ENCODE measurements at regions not wholly inside any gene's neighbourhood (a gene's known extent, or its start where the extent isn't known, plus 50 kb on each side); places are given as distances from the start of the nearest gene placed in this dataset.
"Not testable (repeated sequence)": the region's sequence is repeated elsewhere in the genome, so short reads cannot be mapped to it uniquely, and the experiment has no call there.

DNA sequence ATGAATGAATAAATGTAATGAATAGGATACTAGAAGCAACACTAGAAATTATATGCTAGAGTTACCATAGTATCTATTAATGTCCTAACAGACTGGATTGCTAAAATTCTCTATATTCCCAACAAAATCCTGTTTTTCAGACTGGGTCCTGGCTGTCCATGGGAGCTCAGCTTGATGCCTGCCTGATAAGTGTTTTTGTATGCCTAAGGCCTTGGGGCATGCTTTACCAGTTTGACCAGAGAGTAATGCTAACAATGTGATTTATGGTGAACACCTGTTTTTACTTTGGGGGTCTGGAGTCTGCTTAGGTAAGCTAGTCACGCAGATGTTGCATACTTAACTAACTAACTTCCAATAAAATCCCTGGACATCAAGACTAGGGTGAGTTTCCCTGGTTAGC lies 318.8 kb upstream of the DEPDC1 start:
- intact Hi-C loops (cut with DNase I), result no loop called here
- no peaks in the 10 kb centered on the region for H3K36me3 ChIP-seq
- H3K9me3 ChIP-seq, result no peaks in the 10 kb centered on the region
- no peak for DNase-seq
- H3K27me3 ChIP-seq, result no peaks in the 10 kb centered on the region
- H3K27ac ChIP-seq, result no peak overlapping the region
- H3K4me1 ChIP-seq, result no peaks in the 10 kb centered on the region
- TF ChIP-seq POLR2AphosphoS5 (IDR thresholded peaks at IDR 0.05) (no peak), POLR2A (IDR thresholded peaks at IDR 0.05) (no peak), EP300 (IDR thresholded peaks at IDR 0.05) (no peak)
- TF ChIP-seq, protein P1, sequence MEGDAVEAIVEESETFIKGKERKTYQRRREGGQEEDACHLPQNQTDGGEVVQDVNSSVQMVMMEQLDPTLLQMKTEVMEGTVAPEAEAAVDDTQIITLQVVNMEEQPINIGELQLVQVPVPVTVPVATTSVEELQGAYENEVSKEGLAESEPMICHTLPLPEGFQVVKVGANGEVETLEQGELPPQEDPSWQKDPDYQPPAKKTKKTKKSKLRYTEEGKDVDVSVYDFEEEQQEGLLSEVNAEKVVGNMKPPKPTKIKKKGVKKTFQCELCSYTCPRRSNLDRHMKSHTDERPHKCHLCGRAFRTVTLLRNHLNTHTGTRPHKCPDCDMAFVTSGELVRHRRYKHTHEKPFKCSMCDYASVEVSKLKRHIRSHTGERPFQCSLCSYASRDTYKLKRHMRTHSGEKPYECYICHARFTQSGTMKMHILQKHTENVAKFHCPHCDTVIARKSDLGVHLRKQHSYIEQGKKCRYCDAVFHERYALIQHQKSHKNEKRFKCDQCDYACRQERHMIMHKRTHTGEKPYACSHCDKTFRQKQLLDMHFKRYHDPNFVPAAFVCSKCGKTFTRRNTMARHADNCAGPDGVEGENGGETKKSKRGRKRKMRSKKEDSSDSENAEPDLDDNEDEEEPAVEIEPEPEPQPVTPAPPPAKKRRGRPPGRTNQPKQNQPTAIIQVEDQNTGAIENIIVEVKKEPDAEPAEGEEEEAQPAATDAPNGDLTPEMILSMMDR (IDR thresholded peaks at IDR 0.05), result no peak
- 32 to 70% methylated on average over 1 of the region's 1 CpG for WGBS, 2 donors
- H3K4me3 ChIP-seq, result no peak overlapping the region

DNA sequence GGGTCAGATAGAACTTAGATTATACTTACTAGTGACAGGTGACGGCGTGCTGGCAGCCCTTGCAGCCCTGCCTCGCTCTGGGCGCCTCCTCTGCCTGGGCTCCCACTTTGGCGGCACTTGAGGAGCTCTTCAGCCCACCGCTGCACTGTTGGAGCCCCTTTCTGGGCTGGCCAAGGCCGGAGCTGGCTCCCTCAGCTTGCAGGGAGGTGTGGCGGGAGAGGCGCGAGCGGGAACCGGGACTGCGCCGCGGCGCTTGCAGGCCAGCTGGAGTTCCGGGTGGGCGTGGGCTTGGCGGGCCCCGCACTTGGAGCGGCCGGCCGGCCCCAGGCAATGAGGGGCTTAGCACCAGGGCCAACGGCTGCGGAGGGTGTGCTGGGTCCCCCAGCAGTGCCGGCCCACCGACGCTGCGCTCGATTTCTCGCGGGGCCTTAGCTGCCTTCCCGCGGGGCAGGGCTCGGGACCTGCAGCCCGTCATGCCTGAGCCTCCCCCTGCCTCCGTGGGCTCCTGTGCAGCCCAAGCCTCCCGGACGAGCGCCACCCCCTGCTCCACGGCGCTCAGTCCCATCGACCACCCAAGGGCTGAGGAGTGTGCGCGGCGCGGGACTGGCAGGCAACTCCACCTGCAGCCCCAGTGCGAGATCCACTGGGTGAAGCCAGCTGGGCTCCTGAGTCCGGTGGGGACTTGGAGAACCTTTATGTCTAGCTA lies 320.8 kb upstream of the DEPDC1 start:
- H3K9me3 ChIP-seq; H3K27me3 ChIP-seq; H3K27ac ChIP-seq; intact Hi-C loops (cut with DNase I); H3K4me1 ChIP-seq; H3K4me3 ChIP-seq; H3K36me3 ChIP-seq: not testable (repeated sequence)
- peak; percentile 56 for DNase-seq
- WGBS, 2 donors, result 94 to 95% methylated on average over 49 of the region's 49 CpGs

DNA sequence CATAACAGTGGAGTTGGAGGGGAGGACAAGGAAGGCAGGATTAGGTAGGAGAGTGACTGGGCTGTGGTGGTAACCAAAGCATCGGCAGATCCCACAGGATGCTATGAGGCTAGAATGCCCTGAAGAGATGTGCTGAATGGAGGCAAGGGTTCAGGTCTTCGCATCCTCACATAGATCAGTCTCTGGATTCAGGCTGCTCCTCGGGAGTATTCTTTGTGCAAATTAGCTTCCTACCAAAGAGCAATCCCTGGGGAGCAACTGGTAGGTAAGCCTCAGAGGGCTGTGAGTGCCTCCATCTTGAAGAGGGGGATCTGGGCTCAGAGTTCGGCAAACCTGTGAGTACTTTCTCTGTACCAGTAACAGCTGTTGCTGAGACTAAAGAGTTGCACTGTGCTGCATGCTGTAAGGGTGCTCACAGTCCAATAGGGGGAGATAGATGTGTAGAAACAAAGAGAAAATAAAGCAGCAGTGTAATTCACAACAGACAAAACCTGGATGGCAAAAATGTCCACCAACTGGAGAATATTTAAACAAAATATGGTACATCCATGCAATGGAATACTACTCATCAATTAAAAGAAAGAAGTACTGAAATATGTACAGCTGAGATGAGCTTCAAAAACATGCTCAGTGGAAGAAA lies 322.4 kb upstream of the DEPDC1 start:
- Histone ChIP-seq H3K9me3 (no peaks in the 10 kb centered on the region), H3K4me1 (no peaks in the 10 kb centered on the region), H3K4me3 (no peak overlapping the region), H3K36me3 (no peaks in the 10 kb centered on the region), H3K27ac (no peak overlapping the region), H3K27me3 (no peaks in the 10 kb centered on the region)
- 81 to 84% methylated on average over 4 of the region's 4 CpGs for WGBS, 2 donors
- TF ChIP-seq POLR2AphosphoS5 (IDR thresholded peaks at IDR 0.05), result no peak
- TF ChIP-seq POLR2A (IDR thresholded peaks at IDR 0.05), result no peak
- no peak for TF ChIP-seq EP300 (IDR thresholded peaks at IDR 0.05)
- TF ChIP-seq, protein P1 (IDR thresholded peaks at IDR 0.05), result peak in 1 of 4 experiments; percentile 10
- no peak for DNase-seq
- intact Hi-C loops (cut with DNase I), result no loop called here

DNA sequence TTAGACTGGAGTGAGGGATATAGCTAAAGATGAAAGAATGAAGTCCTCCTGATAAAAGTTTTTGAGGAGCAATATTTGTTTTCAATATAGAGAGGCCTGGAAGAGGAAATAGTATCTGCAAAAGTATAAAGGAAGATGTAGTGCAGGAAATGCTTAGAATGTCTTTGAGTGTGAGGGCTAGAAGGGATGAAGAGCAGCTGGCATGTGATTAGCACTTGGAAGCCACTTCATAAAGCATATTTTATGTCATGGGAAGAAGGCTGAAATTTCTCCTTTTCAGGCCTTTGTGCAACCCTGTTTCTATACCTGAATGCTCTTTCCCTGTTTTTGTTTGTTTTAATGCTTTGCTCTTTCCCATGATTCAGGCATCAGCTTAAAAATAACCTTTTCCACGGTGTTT lies 323.3 kb upstream of the DEPDC1 start:
- TF ChIP-seq POLR2AphosphoS5 (IDR thresholded peaks at IDR 0.05) (no peak), POLR2A (IDR thresholded peaks at IDR 0.05) (no peak), EP300 (IDR thresholded peaks at IDR 0.05) (no peak)
- TF ChIP-seq, protein P1 (IDR thresholded peaks at IDR 0.05), result no peak
- no peaks in the 10 kb centered on the region for H3K27me3 ChIP-seq
- WGBS, 2 donors, result 58 to 68% methylated on average over 1 of the region's 1 CpG

DNA sequence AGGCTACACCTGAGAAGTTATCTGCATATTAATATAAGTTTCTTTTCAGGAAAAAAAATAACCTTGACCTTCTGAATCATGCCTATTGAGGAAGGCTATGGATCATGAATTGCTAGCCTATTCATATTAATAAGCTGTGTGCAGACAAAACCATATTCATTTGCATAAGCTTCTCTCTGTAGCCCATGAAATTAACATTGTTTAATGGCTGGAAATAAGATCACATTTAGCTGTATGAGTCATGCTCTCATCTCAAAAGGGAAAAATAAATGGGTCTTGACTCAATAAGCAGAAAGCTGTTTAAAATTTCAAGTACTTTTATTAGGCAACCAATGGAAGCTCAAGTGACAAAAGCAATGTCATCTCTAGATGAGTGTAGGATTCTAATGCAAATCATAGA lies 330.0 kb upstream of the DEPDC1 start:
- TF ChIP-seq, protein P1 (IDR thresholded peaks at IDR 0.05), result no peak
- TF ChIP-seq POLR2AphosphoS5 (IDR thresholded peaks at IDR 0.05) (no peak), POLR2A (IDR thresholded peaks at IDR 0.05) (no peak), EP300 (IDR thresholded peaks at IDR 0.05) (no peak)
- Histone ChIP-seq H3K4me1 (no peaks in the 10 kb centered on the region), H3K9me3 (peaks cover 0 to 3% (median 1%) of the 10 kb centered on the region in 4 donors), H3K27ac (no peak overlapping the region), H3K4me3 (no peak overlapping the region), H3K27me3 (no peaks in the 10 kb centered on the region), H3K36me3 (no peaks in the 10 kb centered on the region)
- intact Hi-C loops (cut with DNase I), result no loop called here
- DNase-seq, result no peak

More for the DNA sequence above, 323.3 kb upstream of the DEPDC1 start:
- no peak for DNase-seq
- no peaks in the 10 kb centered on the region for H3K9me3 ChIP-seq
- H3K36me3 ChIP-seq, result no peaks in the 10 kb centered on the region
- intact Hi-C loops (cut with DNase I), result no loop called here
- H3K4me1 ChIP-seq, result no peaks in the 10 kb centered on the region
- H3K4me3 ChIP-seq, result no peak overlapping the region
- no peak overlapping the region for H3K27ac ChIP-seq

Measured in sigmoid colon (tissue), 6 donors.